Smooth muscle cell (in vitro differentiated cells): ENCODE measurements at regions not wholly inside any gene's neighbourhood (a gene's known extent, or its start where the extent isn't known, plus 50 kb on each side); places are given as distances from the start of the nearest gene placed in this dataset.
"Not testable (repeated sequence)": the region's sequence is repeated elsewhere in the genome, so short reads cannot be mapped to it uniquely, and the experiment has no call there.

Experiments
- DNase-seq: peaks from one replicate; lab custom pipeline; 2025; ENCODE audit not compliant: unreplicated experiment; lab: John Stamatoyannopoulos, UW
- H2AFZ ChIP-seq: fragments of 200-600 bp; sonication (generic); 2 replicates; pipeline ENCODE4 v1.6.0; 2016; ENCODE audit warnings: antibody characterized with exemption, low read depth, mild to moderate bottlenecking
- H3F3A ChIP-seq: fragments of 200-600 bp; sonication (generic); 2 replicates; pipeline ENCODE4 v1.6.0; 2017; ENCODE audit warnings: antibody characterized with exemption, low read depth
- H3K27ac ChIP-seq: fragments of 200-600 bp; sonication (generic); 2 replicates; pipeline ENCODE4 v1.5.1; 2016; ENCODE audit warnings: low read depth, mild to moderate bottlenecking
- H3K27me3 ChIP-seq: fragments of 200-600 bp; sonication (generic); 2 replicates; pipeline ENCODE4 v1.6.1; 2016; ENCODE audit warnings: low read depth, mild to moderate bottlenecking
- H3K36me3 ChIP-seq: fragments of 200-600 bp; sonication (generic); 2 replicates; pipeline ENCODE4 v1.5.1; 2016; ENCODE audit warnings: low read depth
- H3K4me1 ChIP-seq: fragments of 200-600 bp; sonication (generic); 2 replicates; pipeline ENCODE4 v1.5.1; 2016; ENCODE audit warnings: low read depth
- H3K4me2 ChIP-seq: fragments of 200-600 bp; sonication (generic); 2 replicates; pipeline ENCODE4 v1.6.0; 2016; ENCODE audit warnings: mild to moderate bottlenecking
- H3K4me3 ChIP-seq: fragments of 200-600 bp; sonication (generic); 2 replicates; pipeline ENCODE4 v1.5.1; 2016; ENCODE audit warnings: mild to moderate bottlenecking
- H3K79me2 ChIP-seq: fragments of 200-600 bp; sonication (generic); 2 replicates; pipeline ENCODE4 v1.6.0; 2016; ENCODE audit warnings: low read depth, mild to moderate bottlenecking
- H3K9ac ChIP-seq: fragments of 200-600 bp; sonication (generic); 2 replicates; pipeline ENCODE4 v1.6.0; 2016; ENCODE audit warnings: low read depth
- H3K9me3 ChIP-seq: fragments of 200-600 bp; sonication (generic); replicated peaks from 2 replicates; pipeline ENCODE4 v1.5.1; 2016; ENCODE audit warnings: low read depth
- H4K20me1 ChIP-seq: fragments of 200-600 bp; sonication (generic); 2 replicates; pipeline ENCODE4 v1.6.0; 2016; ENCODE audit warnings: low read depth
- WGBS: methylation state at CpG from one replicate; pipeline ENCODE4 v1.1.7; 2016; ENCODE audit warnings: low lambda C conversion rate; 5-methylcytosine and 5-hydroxymethylcytosine counted together
- TF ChIP-seq, protein P1 (sequence below): fragments of 200-600 bp; sonication (generic); IDR thresholded peaks from 2 replicates; pipeline ENCODE4 v1.5.1; 2017; ENCODE audit warnings: borderline replicate concordance, mild to moderate bottlenecking, antibody characterized with exemption; ENCODE audit not compliant: insufficient read depth, poor library complexity, severe bottlenecking

DNA sequence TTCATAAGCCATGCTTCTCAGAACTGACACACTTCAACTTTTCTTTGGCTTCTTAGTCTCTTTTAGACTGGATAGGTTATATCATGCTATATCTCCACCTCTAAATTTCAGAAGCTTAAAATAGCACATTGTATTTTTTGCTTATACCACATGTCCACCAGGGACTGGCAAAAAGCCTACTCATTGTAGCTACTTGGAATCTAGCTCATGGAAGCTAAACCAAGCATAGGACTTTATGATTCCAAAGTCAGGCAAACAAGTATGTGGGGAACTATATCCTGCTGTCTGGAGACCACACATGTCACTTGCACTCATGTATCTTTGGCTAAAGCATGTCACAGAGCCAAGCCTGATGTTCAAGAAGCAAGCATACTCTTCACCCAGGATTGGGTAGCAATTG is 245.0 kb upstream of the RASGRP1 start:
- H2AFZ ChIP-seq = no peak overlapping the region
- no peak for DNase-seq
- no peaks in the 10 kb centered on the region for H3K9me3 ChIP-seq
- no peaks in the 10 kb centered on the region for H4K20me1 ChIP-seq
- no peaks in the 10 kb centered on the region for H3K4me1 ChIP-seq
- H3K27ac ChIP-seq = no peak overlapping the region
- no peaks in the 10 kb centered on the region for H3K27me3 ChIP-seq
- no peak overlapping the region for H3K4me3 ChIP-seq
- H3F3A ChIP-seq = no peaks in the 10 kb centered on the region
- no peak overlapping the region for H3K4me2 ChIP-seq
- H3K9ac ChIP-seq = no peak overlapping the region
- TF ChIP-seq, protein P1, sequence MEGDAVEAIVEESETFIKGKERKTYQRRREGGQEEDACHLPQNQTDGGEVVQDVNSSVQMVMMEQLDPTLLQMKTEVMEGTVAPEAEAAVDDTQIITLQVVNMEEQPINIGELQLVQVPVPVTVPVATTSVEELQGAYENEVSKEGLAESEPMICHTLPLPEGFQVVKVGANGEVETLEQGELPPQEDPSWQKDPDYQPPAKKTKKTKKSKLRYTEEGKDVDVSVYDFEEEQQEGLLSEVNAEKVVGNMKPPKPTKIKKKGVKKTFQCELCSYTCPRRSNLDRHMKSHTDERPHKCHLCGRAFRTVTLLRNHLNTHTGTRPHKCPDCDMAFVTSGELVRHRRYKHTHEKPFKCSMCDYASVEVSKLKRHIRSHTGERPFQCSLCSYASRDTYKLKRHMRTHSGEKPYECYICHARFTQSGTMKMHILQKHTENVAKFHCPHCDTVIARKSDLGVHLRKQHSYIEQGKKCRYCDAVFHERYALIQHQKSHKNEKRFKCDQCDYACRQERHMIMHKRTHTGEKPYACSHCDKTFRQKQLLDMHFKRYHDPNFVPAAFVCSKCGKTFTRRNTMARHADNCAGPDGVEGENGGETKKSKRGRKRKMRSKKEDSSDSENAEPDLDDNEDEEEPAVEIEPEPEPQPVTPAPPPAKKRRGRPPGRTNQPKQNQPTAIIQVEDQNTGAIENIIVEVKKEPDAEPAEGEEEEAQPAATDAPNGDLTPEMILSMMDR = no peak
- H3K79me2 ChIP-seq = no peaks in the 10 kb centered on the region
- no peaks in the 10 kb centered on the region for H3K36me3 ChIP-seq

DNA sequence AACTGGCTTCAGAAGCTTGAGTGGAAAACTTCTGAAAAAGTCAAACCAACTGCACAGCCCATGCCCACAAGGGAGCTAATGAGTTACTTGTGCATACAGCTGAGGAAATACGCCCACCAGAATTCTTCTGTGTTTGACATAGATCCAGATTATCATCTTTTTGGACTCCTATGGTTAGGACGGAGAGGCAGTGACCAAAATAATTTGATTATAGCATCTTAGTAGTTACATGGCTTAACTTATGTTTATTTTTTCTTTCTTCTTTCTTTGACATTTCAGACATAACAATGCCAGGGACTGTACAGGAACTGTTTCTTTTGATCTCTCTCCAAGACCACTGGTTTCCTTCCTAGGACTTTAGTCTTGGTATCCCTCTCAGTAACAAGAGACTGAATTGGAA is 246.1 kb upstream of the RASGRP1 start:
- no peaks in the 10 kb centered on the region for H3K36me3 ChIP-seq
- H3K9me3 ChIP-seq = no peaks in the 10 kb centered on the region
- H3K27ac ChIP-seq = no peak overlapping the region
- no peaks in the 10 kb centered on the region for H3F3A ChIP-seq
- H3K4me1 ChIP-seq = no peaks in the 10 kb centered on the region
- no peak overlapping the region for H3K4me2 ChIP-seq
- no peak for DNase-seq
- no peaks in the 10 kb centered on the region for H4K20me1 ChIP-seq
- no peak overlapping the region for H2AFZ ChIP-seq
- 72% methylated on average over 2 of the region's 2 CpGs for WGBS
- H3K4me3 ChIP-seq = no peak overlapping the region
- TF ChIP-seq, protein P1 = no peak
- no peaks in the 10 kb centered on the region for H3K27me3 ChIP-seq
- H3K79me2 ChIP-seq = no peaks in the 10 kb centered on the region
- no peak overlapping the region for H3K9ac ChIP-seq

DNA sequence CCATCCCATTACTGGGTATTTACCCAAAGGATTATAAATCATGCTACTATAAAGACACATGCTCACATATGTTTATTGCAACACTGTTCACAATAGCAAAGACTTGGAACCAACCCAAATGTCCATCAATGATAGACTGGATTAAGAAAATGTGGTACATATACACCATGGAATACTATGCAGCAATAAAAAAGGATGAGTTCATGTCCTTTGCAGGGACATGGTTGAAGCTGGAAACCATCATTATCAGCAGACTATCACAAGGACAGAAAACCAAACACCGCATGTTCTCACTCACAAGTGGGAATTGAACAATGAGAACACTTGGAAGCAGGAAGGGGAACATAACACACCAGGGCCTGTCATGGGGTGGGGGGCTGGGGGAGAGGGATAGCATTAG is 249.6 kb upstream of the RASGRP1 start:
- WGBS = 86% methylated on average over 1 of the region's 1 CpG
- H3F3A ChIP-seq, H3K9me3 ChIP-seq: not testable (repeated sequence)

DNA sequence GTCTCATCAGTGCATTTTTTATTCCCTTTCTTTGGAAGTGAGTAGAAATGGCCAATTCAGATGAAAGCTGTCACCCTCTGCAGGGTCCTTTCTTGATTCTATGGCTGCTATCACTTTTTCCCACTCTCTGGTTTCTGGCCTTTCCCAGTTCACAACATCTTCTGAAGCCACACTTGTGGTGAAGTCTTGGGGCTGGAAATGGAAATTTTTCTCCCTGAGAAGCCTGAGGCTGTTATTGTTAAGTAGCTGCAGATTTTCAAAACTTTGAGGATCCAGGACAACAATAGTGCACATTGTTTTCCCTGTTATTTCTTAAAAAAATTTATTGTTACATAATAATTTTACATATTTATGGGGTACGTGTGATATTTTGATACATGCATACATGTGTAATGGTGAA is 250.3 kb upstream of the RASGRP1 start:
- 91% methylated on average over 1 of the region's 1 CpG for WGBS
- no peaks in the 10 kb centered on the region for H3K9me3 ChIP-seq
- H3K27ac ChIP-seq = no peak overlapping the region
- H3K27me3 ChIP-seq = no peaks in the 10 kb centered on the region
- no peaks in the 10 kb centered on the region for H3K79me2 ChIP-seq
- TF ChIP-seq, protein P1 = no peak
- no peaks in the 10 kb centered on the region for H4K20me1 ChIP-seq
- H3K36me3 ChIP-seq = no peaks in the 10 kb centered on the region
- no peak overlapping the region for H3K9ac ChIP-seq
- H3K4me1 ChIP-seq = peaks cover 16% of the 10 kb centered on the region
- no peak overlapping the region for H3K4me3 ChIP-seq
- no peak overlapping the region for H2AFZ ChIP-seq
- H3K4me2 ChIP-seq = no peak overlapping the region
- no peak for DNase-seq
- H3F3A ChIP-seq = no peaks in the 10 kb centered on the region

More for the DNA sequence above, 249.6 kb upstream of the RASGRP1 start:
- not testable (repeated sequence) for H3K4me3 ChIP-seq, H3K27me3 ChIP-seq, H3K36me3 ChIP-seq, DNase-seq, H3K4me2 ChIP-seq, H3K9ac ChIP-seq, H4K20me1 ChIP-seq, H3K27ac ChIP-seq, H3K79me2 ChIP-seq, H2AFZ ChIP-seq
- peaks cover 12% of the 10 kb centered on the region for H3K4me1 ChIP-seq
